ENCODE measurements at regions not wholly inside any gene's neighbourhood (a gene's known extent, or its start where the extent isn't known, plus 50 kb on each side); places are given as distances from the start of the nearest gene placed in this dataset.

GRCh38 chr12:30323008-30323407 is 372.7 kb downstream of the IPO8 start:
- Histone ChIP-seq H3K9me3 (ENCODE audit: insufficient read depth, low read length) (no peaks in the 10 kb centered on the region), H3K27ac (ENCODE audit: low read length) (no peak overlapping the region), H4K20me1 (ENCODE audit: insufficient read depth, low read length) (no peaks in the 10 kb centered on the region), H3K4me1 (ENCODE audit: low read length) (no peaks in the 10 kb centered on the region), H3K9ac (ENCODE audit: low read length) (no peak overlapping the region), H3K36me3 (replicated peaks; ENCODE audit: low read depth, low read length) (no peaks in the 10 kb centered on the region), H3K79me2 (ENCODE audit: low read length) (no peaks in the 10 kb centered on the region), H3K4me2 (ENCODE audit: low read length) (no peak overlapping the region), H3K27me3 (ENCODE audit: low read depth, low read length) (no peaks in the 10 kb centered on the region), H2AFZ (ENCODE audit: low read depth, low read length) (no peak overlapping the region), H3K4me3 (ENCODE audit: low read length) (no peak overlapping the region)
- TF ChIP-seq EZH2phosphoT487 (IDR thresholded peaks at IDR 0.05; ENCODE audit: low read depth) = no peak

DNA sequence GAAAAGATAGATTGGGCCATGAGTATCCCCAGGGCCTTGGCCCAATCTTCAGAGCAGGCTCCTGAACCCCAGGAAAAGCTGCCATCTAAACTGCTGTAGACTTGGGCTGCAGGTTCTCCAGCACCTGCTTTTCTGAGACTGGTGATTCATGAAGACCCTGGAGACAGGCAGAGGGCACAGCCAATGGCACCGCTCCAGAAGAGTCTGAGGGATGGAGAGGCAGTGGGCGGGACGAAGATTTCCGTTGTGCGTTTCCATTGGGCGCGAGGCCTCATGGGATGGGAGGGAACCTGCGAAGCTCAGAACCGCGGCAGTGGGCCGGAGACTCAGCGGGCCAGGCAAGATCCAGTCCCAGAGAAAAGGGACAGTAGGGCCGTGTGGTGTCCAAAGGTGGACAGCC is 375.1 kb downstream of the IPO8 start:
- Histone ChIP-seq H3K27me3 (ENCODE audit: low read depth, low read length) (no peaks in the 10 kb centered on the region), H3K4me1 (ENCODE audit: low read length) (no peaks in the 10 kb centered on the region), H3K27ac (ENCODE audit: low read length) (no peak overlapping the region), H2AFZ (ENCODE audit: low read depth, low read length) (no peak overlapping the region), H3K9ac (ENCODE audit: low read length) (no peak overlapping the region), H3K9me3 (ENCODE audit: insufficient read depth, low read length) (no peaks in the 10 kb centered on the region), H3K79me2 (ENCODE audit: low read length) (no peaks in the 10 kb centered on the region), H3K4me3 (ENCODE audit: low read length) (no peak overlapping the region), H3K36me3 (replicated peaks; ENCODE audit: low read depth, low read length) (no peaks in the 10 kb centered on the region), H4K20me1 (ENCODE audit: insufficient read depth, low read length) (no peaks in the 10 kb centered on the region), H3K4me2 (ENCODE audit: low read length) (no peak overlapping the region)
- TF ChIP-seq EZH2phosphoT487 (IDR thresholded peaks at IDR 0.05; ENCODE audit: low read depth) = no peak
- TF ChIP-seq, protein P1, sequence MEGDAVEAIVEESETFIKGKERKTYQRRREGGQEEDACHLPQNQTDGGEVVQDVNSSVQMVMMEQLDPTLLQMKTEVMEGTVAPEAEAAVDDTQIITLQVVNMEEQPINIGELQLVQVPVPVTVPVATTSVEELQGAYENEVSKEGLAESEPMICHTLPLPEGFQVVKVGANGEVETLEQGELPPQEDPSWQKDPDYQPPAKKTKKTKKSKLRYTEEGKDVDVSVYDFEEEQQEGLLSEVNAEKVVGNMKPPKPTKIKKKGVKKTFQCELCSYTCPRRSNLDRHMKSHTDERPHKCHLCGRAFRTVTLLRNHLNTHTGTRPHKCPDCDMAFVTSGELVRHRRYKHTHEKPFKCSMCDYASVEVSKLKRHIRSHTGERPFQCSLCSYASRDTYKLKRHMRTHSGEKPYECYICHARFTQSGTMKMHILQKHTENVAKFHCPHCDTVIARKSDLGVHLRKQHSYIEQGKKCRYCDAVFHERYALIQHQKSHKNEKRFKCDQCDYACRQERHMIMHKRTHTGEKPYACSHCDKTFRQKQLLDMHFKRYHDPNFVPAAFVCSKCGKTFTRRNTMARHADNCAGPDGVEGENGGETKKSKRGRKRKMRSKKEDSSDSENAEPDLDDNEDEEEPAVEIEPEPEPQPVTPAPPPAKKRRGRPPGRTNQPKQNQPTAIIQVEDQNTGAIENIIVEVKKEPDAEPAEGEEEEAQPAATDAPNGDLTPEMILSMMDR (IDR thresholded peaks at IDR 0.05; ENCODE audit: low read depth, low read length) = no peak

DNA sequence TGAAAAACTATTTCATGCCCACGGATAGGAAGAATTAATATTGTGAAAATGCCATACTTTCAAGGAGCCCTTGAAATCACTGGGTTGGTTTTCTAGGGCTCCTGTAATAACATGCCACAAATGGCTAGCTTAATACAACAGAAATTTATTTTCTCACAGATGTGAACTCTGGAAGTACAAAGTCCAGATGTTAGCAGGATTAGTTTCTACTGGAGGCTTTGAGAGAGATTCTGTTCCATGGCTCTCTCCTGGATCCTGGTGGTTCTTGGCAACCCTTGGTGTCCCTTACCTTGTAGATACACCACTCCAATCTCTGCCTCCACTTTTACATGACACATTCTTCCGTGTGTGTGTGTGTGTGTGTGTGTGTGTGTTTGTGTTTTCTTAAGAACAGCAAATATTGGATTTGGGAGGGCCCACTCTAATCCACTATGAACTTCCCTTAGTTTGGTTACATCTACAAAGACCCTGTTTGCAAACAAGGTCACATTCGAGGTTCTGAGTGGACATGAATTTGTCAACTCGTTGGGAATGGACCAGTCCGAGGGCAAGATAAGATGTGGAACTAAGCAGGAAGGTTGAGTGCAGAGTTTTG is 381.1 kb downstream of the IPO8 start:
- Histone ChIP-seq H3K36me3 (replicated peaks; ENCODE audit: low read depth, low read length) (no peaks in the 10 kb centered on the region), H3K9me3 (ENCODE audit: insufficient read depth, low read length) (no peaks in the 10 kb centered on the region), H3K27ac (ENCODE audit: low read length) (no peak overlapping the region), H3K27me3 (ENCODE audit: low read depth, low read length) (no peaks in the 10 kb centered on the region), H3K9ac (ENCODE audit: low read length) (no peak overlapping the region), H3K79me2 (ENCODE audit: low read length) (no peaks in the 10 kb centered on the region), H3K4me1 (ENCODE audit: low read length) (no peaks in the 10 kb centered on the region), H3K4me3 (ENCODE audit: low read length) (no peak overlapping the region), H4K20me1 (ENCODE audit: insufficient read depth, low read length) (no peaks in the 10 kb centered on the region), H3K4me2 (ENCODE audit: low read length) (no peak overlapping the region), H2AFZ (ENCODE audit: low read depth, low read length) (no peak overlapping the region)
- TF ChIP-seq EZH2phosphoT487 (IDR thresholded peaks at IDR 0.05; ENCODE audit: low read depth) = no peak
- TF ChIP-seq, protein P1 (IDR thresholded peaks at IDR 0.05; ENCODE audit: low read depth, low read length) = no peak

DNA sequence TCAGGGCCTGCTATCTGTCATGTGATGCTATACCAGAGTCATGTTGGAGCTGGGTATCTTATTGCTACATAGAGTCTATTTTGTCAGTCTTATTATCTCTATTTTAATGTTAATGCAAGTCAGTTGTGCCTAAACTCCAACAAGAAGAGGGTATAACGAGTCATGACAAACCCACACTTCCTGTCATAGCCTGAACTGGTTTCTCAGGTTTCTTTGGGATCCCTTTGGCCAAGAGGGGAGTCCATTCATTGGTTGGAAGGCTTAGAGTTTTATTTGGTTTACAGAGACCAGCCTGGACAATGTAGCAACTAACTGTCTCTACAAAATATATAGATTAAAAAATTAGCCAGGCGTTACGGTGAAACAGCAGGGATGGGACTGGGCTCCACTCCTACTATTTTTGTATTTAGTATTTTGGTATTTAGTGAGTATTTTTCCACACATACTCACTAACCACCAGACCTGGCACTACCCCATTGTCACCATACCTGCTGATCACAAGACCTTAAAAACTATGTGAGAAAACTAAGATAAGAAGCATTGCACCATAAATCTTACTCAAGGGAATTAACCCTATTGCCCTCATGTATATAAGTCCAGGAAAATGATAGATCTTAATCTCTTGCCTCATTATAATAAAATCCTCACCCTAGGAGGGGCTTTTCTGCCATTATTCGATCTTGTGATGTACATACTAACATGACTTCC is 387.5 kb downstream of the IPO8 start:
- Histone ChIP-seq H3K4me3 (ENCODE audit: low read length) (no peak overlapping the region), H3K4me2 (ENCODE audit: low read length) (no peak overlapping the region), H3K79me2 (ENCODE audit: low read length) (no peaks in the 10 kb centered on the region), H3K36me3 (replicated peaks; ENCODE audit: low read depth, low read length) (no peaks in the 10 kb centered on the region), H3K9me3 (ENCODE audit: insufficient read depth, low read length) (no peaks in the 10 kb centered on the region), H3K9ac (ENCODE audit: low read length) (no peak overlapping the region), H3K4me1 (ENCODE audit: low read length) (no peaks in the 10 kb centered on the region), H3K27me3 (ENCODE audit: low read depth, low read length) (no peaks in the 10 kb centered on the region), H3K27ac (ENCODE audit: low read length) (no peak overlapping the region), H4K20me1 (ENCODE audit: insufficient read depth, low read length) (no peaks in the 10 kb centered on the region), H2AFZ (ENCODE audit: low read depth, low read length) (no peak overlapping the region)
- TF ChIP-seq EZH2phosphoT487 (IDR thresholded peaks at IDR 0.05; ENCODE audit: low read depth) = no peak
- TF ChIP-seq, protein P1 (IDR thresholded peaks at IDR 0.05; ENCODE audit: low read depth, low read length) = no peak

Measured in OCI-LY3 (cell line).